ENCODE measurements at regions not wholly inside any gene's neighbourhood (a gene's known extent, or its start where the extent isn't known, plus 50 kb on each side); places are given as distances from the start of the nearest gene placed in this dataset.

GRCh38 chr13:100854006-100854405 lies 179.4 kb upstream of the TMTC4 start:
- no peak for DNase-seq (ENCODE audit: low spot score)

- no peak for DNase-seq (ENCODE audit: low spot score)
These were observed 178.8 kb upstream of the TMTC4 start for GRCh38 chr13:100853434-100853833.

DNA sequence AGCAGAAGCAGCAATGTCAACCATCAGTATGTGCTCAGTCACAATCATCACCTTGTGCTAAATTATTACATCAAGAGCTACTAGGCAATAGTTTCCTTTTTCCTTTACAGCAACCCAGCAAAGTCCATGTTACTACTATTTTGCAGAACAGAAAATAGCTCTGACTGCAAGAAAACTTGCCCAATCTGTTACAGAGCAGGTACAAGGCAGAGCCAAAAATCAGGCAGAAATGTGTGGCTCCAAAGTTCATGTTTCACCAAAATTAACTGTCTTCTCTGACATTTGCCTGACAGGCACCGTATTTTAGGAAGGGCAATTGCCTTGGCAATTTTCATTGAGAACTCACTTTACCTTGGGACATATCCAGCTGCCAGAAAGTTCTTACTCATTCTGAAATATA lies 177.6 kb upstream of the TMTC4 start:
- DNase-seq (ENCODE audit: low spot score): no peak

GRCh38 chr13:100848304-100848703 lies 173.7 kb upstream of the TMTC4 start:
- DNase-seq (ENCODE audit: low spot score): no peak

- no peak for DNase-seq (ENCODE audit: low spot score)
These were observed 170.6 kb upstream of the TMTC4 start for GRCh38 chr13:100845128-100845757.

DNA sequence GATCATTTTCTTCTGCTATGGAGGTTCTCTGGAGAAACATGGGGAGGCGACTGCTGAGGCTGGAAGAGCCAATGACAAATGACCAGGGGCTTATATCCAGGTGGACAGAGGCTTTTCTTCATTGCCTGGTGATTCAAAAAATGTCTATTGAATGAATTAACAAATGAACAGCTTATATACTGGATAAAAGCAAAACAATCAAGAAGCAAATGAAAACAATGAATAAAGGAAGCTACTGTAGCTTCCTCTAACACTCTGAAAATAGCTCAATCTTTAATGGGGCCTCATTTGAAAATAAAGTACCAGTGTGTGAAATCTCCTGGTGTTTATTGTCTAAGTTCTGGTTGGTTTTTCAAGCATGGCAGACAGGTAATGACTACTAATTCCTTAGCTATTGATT lies 167.5 kb upstream of the TMTC4 start:
- peak; percentile 53 for DNase-seq (ENCODE audit: low spot score)

- DNase-seq (ENCODE audit: low spot score): no peak
These were observed 163.8 kb upstream of the TMTC4 start for GRCh38 chr13:100838387-100838786.

DNA sequence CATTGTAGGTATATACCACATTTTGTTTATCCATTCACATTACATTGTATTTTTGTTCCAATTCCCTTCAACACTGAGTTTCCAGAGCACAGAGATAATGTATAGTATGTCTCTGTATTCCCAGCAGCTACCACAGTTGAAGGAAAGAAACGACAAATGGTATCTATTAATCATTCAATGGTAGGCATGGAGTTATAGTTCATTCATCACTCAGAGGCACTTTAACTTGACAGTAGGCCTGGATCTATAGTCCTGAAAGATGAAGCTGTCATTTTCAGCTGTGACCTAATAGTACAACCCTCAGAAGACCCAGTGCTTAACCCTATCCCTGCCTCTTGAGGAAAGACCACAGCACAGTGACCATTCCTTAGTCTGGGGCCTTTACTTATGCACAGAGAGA lies 163.0 kb upstream of the TMTC4 start:
- DNase-seq (ENCODE audit: low spot score): no peak

DNA sequence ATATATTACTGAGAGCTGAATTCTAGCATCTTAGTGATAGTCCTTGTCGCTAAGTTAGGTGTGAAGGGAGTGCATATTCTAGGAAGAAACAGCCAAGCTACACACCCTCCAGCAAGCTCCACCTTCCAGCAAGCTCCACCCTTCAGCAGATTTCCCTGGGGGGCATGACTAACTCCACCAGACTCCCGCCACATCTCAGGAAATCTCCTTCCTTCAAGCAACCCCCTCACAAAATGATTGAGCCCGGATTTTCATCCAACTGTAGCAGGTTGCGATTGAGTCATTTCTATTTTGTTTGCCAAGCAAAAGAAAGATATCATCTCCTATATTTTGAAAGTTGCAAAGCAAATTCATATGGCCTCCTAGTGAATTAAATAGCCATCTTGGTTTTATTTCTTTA lies 162.1 kb upstream of the TMTC4 start:
- DNase-seq (ENCODE audit: low spot score): no peak

GRCh38 chr13:100835695-100836094 lies 161.1 kb upstream of the TMTC4 start:
- DNase-seq (ENCODE audit: low spot score): no peak

- no peak for DNase-seq (ENCODE audit: low spot score)
These were observed 158.8 kb upstream of the TMTC4 start for GRCh38 chr13:100833427-100833826.

DNA sequence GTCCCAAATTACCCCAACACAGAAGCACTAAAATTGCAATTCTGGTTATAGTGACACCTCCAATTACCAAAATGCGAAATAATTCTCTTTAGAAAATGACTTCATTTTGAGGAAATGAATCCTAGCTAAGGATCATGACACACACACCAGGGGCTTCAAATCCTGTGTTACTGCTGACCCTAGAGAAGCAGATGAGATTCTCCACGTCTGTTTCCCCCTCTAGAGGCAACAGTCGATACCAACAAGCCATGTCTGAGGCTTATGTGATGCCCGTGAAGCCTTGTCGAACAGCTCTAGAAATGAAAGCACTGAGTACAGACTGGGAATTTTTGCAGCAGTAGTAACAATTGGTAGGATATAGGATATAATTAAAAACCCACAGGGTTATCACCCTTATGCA lies 153.6 kb upstream of the TMTC4 start:
- DNase-seq (ENCODE audit: low spot score): peak; percentile 52

DNA sequence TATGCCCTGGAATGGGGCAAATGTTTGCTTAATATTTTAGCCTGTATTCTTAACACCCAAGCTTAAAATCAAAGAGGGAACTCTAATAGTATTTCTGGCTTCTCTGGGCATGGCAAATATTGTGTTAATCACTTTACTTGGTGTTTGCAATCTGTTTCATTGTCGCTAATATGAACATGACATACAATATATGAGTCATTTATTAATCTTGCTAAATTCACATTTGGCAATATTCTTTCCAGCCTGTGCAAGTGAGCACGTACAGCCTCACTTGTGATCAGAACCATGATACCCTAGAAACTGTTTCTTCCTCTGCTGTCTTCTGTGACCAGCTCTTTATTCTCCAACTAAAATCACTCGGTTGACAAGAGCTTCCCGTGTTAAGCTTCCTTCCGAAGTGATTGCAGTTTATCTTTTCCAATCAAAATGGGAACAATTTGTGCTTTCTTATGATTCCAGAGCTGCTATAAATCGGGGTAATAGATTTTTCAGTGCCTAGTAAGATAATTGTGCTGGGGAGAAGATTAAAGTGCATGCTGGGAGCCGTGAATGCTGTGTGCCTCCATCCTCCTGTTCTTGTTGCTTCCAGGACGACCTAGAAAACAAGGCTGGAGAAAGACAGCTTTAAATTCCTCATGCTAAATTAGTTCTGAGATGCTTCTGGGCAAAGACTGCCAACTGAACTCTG lies 153.0 kb upstream of the TMTC4 start:
- DNase-seq (ENCODE audit: low spot score): no peak

- no peak for DNase-seq (ENCODE audit: low spot score)
These were observed 151.8 kb upstream of the TMTC4 start for GRCh38 chr13:100826441-100826840.

- DNase-seq (ENCODE audit: low spot score): no peak
These were observed 151.0 kb upstream of the TMTC4 start for GRCh38 chr13:100825557-100825956.

- no peak for DNase-seq (ENCODE audit: low spot score)
These were observed 149.8 kb upstream of the TMTC4 start for GRCh38 chr13:100824366-100824765.

- DNase-seq (ENCODE audit: low spot score): no peak
These were observed 148.9 kb upstream of the TMTC4 start for GRCh38 chr13:100823448-100823847.

DNA sequence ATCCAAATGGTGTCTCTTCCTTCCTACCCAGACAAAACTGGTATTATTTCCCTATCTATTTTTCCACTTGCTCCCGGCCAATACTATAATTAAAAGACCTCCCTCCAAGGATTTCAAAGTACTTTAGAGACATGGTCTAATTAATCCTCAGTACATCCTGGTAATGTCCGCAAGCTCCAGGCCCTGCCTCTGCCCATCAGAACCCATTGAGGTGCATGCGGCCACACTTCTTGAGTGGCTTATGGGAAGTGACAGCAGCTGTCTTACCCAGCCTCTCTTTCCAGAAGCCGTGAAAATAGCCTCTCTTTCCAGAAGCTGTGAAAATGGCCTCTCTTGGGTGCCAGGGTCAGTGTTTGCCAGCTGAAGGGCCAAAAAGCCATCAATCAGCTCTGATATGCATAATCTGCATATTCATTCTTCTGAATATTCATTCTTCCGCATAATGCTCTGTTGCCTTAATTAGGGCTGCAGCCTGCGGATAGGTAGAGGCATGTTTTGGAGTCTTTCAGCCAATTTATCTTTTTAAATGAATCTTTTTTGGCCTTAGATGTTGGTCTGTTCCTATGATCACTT lies 148.4 kb upstream of the TMTC4 start:
- no peak for DNase-seq (ENCODE audit: low spot score)

DNA sequence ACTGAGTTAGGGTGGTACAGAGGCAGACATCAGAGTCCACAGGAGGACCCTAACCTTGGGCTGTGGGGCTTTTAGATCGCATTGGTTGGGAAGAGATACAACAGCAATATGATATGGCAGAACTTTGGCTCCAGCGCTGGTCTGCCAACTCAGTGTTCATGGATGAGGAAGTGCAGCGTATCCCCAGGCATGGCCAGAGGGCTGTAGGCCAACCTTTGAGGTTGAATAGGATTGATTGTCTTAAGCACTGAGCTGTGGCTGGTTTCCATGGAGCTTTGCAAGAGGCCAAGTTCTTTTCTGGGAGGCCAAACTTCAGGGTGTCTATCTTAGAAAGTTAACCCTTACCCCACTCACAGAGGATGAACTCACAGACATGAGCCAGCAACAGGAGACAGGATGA lies 144.1 kb upstream of the TMTC4 start:
- peak; percentile 63 for DNase-seq (ENCODE audit: low spot score)

DNA sequence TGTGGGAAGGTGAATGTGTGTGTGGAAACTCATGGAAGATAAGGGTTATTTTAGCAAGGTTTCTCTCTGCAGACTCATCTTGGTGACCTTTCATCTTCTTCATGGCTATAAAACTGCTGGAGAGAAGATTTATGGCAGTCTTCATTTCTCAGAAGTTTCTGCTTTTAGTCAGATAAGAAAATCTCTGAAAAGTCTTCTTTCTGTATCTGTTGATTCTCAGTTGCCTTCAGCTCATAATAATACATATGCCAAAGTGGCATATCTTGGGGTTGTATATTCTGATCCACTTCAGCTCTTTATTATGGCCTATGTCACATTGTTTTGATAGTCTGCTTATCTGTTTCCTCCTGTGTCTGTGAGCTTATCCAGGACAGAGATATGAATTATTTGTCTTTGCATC lies 143.3 kb upstream of the TMTC4 start:
- DNase-seq (ENCODE audit: low spot score): no peak

DNA sequence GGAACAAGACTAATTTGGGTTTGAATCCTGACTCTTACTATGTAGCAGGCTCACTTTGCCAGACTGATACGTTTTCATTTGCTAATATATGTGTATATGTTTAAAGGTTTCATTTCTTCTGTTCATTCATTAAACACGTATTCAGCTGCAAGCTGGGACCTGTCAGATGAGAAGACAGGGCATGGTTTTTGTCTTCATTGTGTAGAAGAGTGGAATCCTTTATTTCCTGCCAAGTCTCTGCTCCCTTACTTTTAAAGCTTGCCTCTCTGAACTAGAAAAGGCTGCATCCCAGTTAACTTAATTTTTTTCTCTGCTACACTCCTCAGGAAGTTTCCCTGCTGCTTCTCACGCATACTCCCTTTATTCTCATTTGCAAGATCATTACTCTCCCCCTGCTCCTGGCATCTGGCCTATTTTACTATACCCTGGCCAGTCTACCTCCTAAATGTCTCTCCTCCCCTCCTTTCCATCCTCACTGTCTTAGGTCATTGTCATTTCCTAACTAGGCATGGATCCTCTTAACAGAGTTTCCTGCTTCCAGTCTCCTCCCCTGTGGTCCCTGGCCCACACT lies 141.0 kb upstream of the TMTC4 start:
- no peak for DNase-seq (ENCODE audit: low spot score)

DNA sequence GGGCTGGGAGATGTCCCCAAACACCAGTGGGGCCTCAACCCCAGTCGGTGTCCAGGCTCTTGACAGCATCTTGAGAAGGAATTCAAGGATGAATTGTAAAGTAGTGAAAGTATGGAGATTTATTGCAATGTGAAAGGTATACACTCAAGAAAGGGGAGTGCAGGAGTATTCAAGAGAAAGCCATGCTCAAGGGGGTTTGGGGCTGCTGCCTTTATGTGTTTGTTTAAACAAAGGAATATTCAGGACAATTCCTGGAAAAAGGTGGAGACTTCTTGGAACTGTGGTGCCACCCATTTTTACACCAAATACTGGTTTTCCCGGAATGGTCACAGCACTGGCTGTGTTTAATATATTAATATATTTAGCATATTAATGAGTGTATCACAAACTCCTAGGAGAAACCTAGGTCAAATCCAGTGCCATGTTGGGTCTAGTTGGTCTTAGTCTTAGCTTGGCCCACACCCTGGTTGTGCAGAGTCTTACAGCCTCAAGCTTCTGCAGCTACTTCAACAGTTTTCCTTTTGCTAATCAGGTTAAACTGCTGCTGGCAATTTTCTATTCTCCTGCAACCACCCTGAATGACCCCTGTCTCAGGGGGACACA lies 138.5 kb upstream of the TMTC4 start:
- DNase-seq (ENCODE audit: low spot score): no peak

DNA sequence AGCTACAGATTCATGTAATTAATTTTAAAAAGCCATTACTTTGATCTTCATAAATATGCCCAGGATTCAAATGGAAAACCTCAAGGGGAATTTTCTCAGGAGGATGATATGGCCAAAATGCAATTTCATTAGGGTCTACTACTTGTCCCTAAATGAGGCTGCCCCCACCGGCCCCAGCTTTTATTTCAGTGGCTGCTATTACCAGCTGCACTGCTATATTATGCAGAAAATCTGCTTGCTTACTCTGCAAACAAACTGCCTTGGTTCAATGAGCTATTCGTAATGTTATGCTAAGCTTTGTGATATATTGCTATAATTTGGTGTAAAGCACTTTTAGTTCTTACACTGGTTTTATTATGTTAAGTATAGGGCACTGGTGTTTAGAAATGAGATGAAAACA lies 137.3 kb upstream of the TMTC4 start:
- no peak for DNase-seq (ENCODE audit: low spot score)

Measured in globus pallidus (tissue), 1 donor.